ENCODE measurements at regions not wholly inside any gene's neighbourhood (a gene's known extent, or its start where the extent isn't known, plus 50 kb on each side); places are given as distances from the start of the nearest gene placed in this dataset.

GRCh38 chr1:234881893-234882771 is 246.5 kb downstream of the TOMM20 start:
- H3K4me3 ChIP-seq (ENCODE audit: low read length in 2 of 2) = no peak overlapping the region
- no peak overlapping the region for H3K27ac ChIP-seq (ENCODE audit: low read length)
- no peaks in the 10 kb centered on the region for H3K36me3 ChIP-seq (ENCODE audit: control insufficient read depth in 2 of 2, insufficient read depth in 2 of 2, low read length in 2 of 2)
- H3K27me3 ChIP-seq (ENCODE audit: control insufficient read depth in 1 of 2, insufficient read depth in 2 of 2, low read length in 2 of 2) = no peaks in the 10 kb centered on the region
- peaks cover 23% of the 10 kb centered on the region for H3K4me1 ChIP-seq (ENCODE audit: control insufficient read depth, insufficient read depth, low read length)
- H3K9me3 ChIP-seq (ENCODE audit: control insufficient read depth in 2 of 2, low read length in 2 of 2) = no peaks in the 10 kb centered on the region
- no peak overlapping the region for H3K9ac ChIP-seq (ENCODE audit: low read length in 2 of 2)

- H3K36me3 ChIP-seq (ENCODE audit: control insufficient read depth in 2 of 2, insufficient read depth in 2 of 2, low read length in 2 of 2) = no peaks in the 10 kb centered on the region
- peak overlapping the region; percentile 24 for H3K27ac ChIP-seq (ENCODE audit: low read length)
- no peaks in the 10 kb centered on the region for H3K9me3 ChIP-seq (ENCODE audit: control insufficient read depth in 2 of 2, low read length in 2 of 2)
- H3K4me3 ChIP-seq (ENCODE audit: low read length in 2 of 2) = no peak overlapping the region
- H3K4me1 ChIP-seq (ENCODE audit: control insufficient read depth, insufficient read depth, low read length) = peaks cover 5% of the 10 kb centered on the region
- H3K9ac ChIP-seq (ENCODE audit: low read length in 2 of 2) = no peak overlapping the region
- H3K27me3 ChIP-seq (ENCODE audit: control insufficient read depth in 1 of 2, insufficient read depth in 2 of 2, low read length in 2 of 2) = no peaks in the 10 kb centered on the region
These were observed 249.2 kb downstream of the TOMM20 start for GRCh38 chr1:234879147-234880080.

GRCh38 chr1:234878288-234878687 is 250.3 kb downstream of the TOMM20 start:
- Histone ChIP-seq H3K9me3 (ENCODE audit: control insufficient read depth in 2 of 2, low read length in 2 of 2) (no peaks in the 10 kb centered on the region), H3K27me3 (ENCODE audit: control insufficient read depth in 1 of 2, insufficient read depth in 2 of 2, low read length in 2 of 2) (no peaks in the 10 kb centered on the region), H3K4me3 (ENCODE audit: low read length in 2 of 2) (no peak overlapping the region), H3K27ac (ENCODE audit: low read length) (no peak overlapping the region), H3K4me1 (ENCODE audit: control insufficient read depth, insufficient read depth, low read length) (peaks cover 5% of the 10 kb centered on the region), H3K9ac (ENCODE audit: low read length in 2 of 2) (no peak overlapping the region), H3K36me3 (ENCODE audit: control insufficient read depth in 2 of 2, insufficient read depth in 2 of 2, low read length in 2 of 2) (no peaks in the 10 kb centered on the region)

GRCh38 chr1:234877761-234878160 is 250.9 kb downstream of the TOMM20 start:
- H3K36me3 ChIP-seq (ENCODE audit: control insufficient read depth in 2 of 2, insufficient read depth in 2 of 2, low read length in 2 of 2) = no peaks in the 10 kb centered on the region
- H3K9me3 ChIP-seq (ENCODE audit: control insufficient read depth in 2 of 2, low read length in 2 of 2) = no peaks in the 10 kb centered on the region
- no peak overlapping the region for H3K9ac ChIP-seq (ENCODE audit: low read length in 2 of 2)
- H3K27ac ChIP-seq (ENCODE audit: low read length) = no peak overlapping the region
- H3K27me3 ChIP-seq (ENCODE audit: control insufficient read depth in 1 of 2, insufficient read depth in 2 of 2, low read length in 2 of 2) = no peaks in the 10 kb centered on the region
- H3K4me1 ChIP-seq (ENCODE audit: control insufficient read depth, insufficient read depth, low read length) = peaks cover 5% of the 10 kb centered on the region
- H3K4me3 ChIP-seq (ENCODE audit: low read length in 2 of 2) = no peak overlapping the region

GRCh38 chr1:234875953-234876855 is 252.4 kb downstream of the TOMM20 start:
- Histone ChIP-seq H3K4me3 (ENCODE audit: low read length in 2 of 2) (no peak overlapping the region), H3K9me3 (ENCODE audit: control insufficient read depth in 2 of 2, low read length in 2 of 2) (no peaks in the 10 kb centered on the region), H3K9ac (ENCODE audit: low read length in 2 of 2) (no peak overlapping the region), H3K27me3 (ENCODE audit: control insufficient read depth in 1 of 2, insufficient read depth in 2 of 2, low read length in 2 of 2) (no peaks in the 10 kb centered on the region), H3K4me1 (ENCODE audit: control insufficient read depth, insufficient read depth, low read length) (peaks cover 8% of the 10 kb centered on the region), H3K36me3 (ENCODE audit: control insufficient read depth in 2 of 2, insufficient read depth in 2 of 2, low read length in 2 of 2) (no peaks in the 10 kb centered on the region), H3K27ac (ENCODE audit: low read length) (no peak overlapping the region)

- Histone ChIP-seq H3K4me3 (ENCODE audit: low read length in 2 of 2) (no peak overlapping the region), H3K4me1 (ENCODE audit: control insufficient read depth, insufficient read depth, low read length) (peaks cover 14% of the 10 kb centered on the region), H3K9me3 (ENCODE audit: control insufficient read depth in 2 of 2, low read length in 2 of 2) (no peaks in the 10 kb centered on the region), H3K27me3 (ENCODE audit: control insufficient read depth in 1 of 2, insufficient read depth in 2 of 2, low read length in 2 of 2) (no peaks in the 10 kb centered on the region), H3K27ac (ENCODE audit: low read length) (no peak overlapping the region), H3K36me3 (ENCODE audit: control insufficient read depth in 2 of 2, insufficient read depth in 2 of 2, low read length in 2 of 2) (no peaks in the 10 kb centered on the region), H3K9ac (ENCODE audit: low read length in 2 of 2) (no peak overlapping the region)
These were observed 253.2 kb downstream of the TOMM20 start for GRCh38 chr1:234875328-234875952.

- no peaks in the 10 kb centered on the region for H3K27me3 ChIP-seq (ENCODE audit: control insufficient read depth in 1 of 2, insufficient read depth in 2 of 2, low read length in 2 of 2)
- no peaks in the 10 kb centered on the region for H3K36me3 ChIP-seq (ENCODE audit: control insufficient read depth in 2 of 2, insufficient read depth in 2 of 2, low read length in 2 of 2)
- no peak overlapping the region for H3K4me3 ChIP-seq (ENCODE audit: low read length in 2 of 2)
- peaks cover 22% of the 10 kb centered on the region for H3K4me1 ChIP-seq (ENCODE audit: control insufficient read depth, insufficient read depth, low read length)
- H3K27ac ChIP-seq (ENCODE audit: low read length) = no peak overlapping the region
- no peak overlapping the region for H3K9ac ChIP-seq (ENCODE audit: low read length in 2 of 2)
- no peaks in the 10 kb centered on the region for H3K9me3 ChIP-seq (ENCODE audit: control insufficient read depth in 2 of 2, low read length in 2 of 2)
These were observed 254.0 kb downstream of the TOMM20 start for GRCh38 chr1:234874291-234875288.

GRCh38 chr1:234871710-234872271 is 256.8 kb downstream of the TOMM20 start:
- H3K27me3 ChIP-seq (ENCODE audit: control insufficient read depth in 1 of 2, insufficient read depth in 2 of 2, low read length in 2 of 2) = no peaks in the 10 kb centered on the region
- H3K9ac ChIP-seq (ENCODE audit: low read length in 2 of 2) = no peak overlapping the region
- no peaks in the 10 kb centered on the region for H3K9me3 ChIP-seq (ENCODE audit: control insufficient read depth in 2 of 2, low read length in 2 of 2)
- no peak overlapping the region for H3K4me3 ChIP-seq (ENCODE audit: low read length in 2 of 2)
- no peaks in the 10 kb centered on the region for H3K36me3 ChIP-seq (ENCODE audit: control insufficient read depth in 2 of 2, insufficient read depth in 2 of 2, low read length in 2 of 2)
- no peak overlapping the region for H3K27ac ChIP-seq (ENCODE audit: low read length)
- H3K4me1 ChIP-seq (ENCODE audit: control insufficient read depth, insufficient read depth, low read length) = peaks cover 38% of the 10 kb centered on the region
